ENCODE measurements at regions not wholly inside any gene's neighbourhood (a gene's known extent, or its start where the extent isn't known, plus 50 kb on each side); places are given as distances from the start of the nearest gene placed in this dataset.

DNA sequence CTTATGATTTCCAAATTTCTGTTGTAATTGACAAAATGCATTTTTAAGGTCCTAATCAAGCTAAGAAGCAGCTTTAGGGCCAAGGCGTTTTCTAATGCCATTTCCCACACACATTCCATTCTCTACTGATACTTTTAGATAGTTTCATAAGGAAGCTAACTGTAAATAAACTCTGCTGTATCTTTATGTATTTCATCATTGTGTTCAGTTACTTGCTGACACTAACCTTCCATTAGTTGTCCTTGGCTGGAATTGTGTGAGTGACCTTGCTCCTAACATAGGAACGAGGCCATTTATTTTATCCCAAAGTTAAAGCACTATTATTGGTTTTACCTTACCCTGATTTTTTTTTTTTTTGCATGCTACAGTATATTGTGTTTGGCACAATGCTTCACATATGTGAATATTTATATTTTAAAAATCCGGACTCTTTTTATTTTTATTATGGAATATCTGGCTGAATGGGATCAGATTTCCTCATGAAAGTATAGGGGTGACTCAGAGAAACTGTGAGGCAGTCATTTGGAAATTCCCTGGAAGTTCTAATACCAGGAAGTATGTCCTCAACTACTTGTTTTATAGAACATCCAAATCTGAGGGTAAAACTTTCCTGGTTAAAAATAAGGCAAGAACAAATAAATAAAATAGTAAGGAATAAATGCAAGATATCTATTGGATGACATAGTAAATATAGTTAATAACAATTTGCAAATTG is 62.7 kb upstream of the SORBS2 start:
- TF ChIP-seq, protein P1, sequence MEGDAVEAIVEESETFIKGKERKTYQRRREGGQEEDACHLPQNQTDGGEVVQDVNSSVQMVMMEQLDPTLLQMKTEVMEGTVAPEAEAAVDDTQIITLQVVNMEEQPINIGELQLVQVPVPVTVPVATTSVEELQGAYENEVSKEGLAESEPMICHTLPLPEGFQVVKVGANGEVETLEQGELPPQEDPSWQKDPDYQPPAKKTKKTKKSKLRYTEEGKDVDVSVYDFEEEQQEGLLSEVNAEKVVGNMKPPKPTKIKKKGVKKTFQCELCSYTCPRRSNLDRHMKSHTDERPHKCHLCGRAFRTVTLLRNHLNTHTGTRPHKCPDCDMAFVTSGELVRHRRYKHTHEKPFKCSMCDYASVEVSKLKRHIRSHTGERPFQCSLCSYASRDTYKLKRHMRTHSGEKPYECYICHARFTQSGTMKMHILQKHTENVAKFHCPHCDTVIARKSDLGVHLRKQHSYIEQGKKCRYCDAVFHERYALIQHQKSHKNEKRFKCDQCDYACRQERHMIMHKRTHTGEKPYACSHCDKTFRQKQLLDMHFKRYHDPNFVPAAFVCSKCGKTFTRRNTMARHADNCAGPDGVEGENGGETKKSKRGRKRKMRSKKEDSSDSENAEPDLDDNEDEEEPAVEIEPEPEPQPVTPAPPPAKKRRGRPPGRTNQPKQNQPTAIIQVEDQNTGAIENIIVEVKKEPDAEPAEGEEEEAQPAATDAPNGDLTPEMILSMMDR (IDR thresholded peaks at IDR 0.05), result no peak
- TF ChIP-seq EZH2phosphoT487 (IDR thresholded peaks at IDR 0.05), result no peak

Measured in neural progenitor cell (in vitro differentiated cells).